Fibroblast of skin of scalp (primary cell): ENCODE measurements at regions not wholly inside any gene's neighbourhood (a gene's known extent, or its start where the extent isn't known, plus 50 kb on each side); places are given as distances from the start of the nearest gene placed in this dataset.

Source experiments
- DNase-seq: peaks from one replicate; pipeline ENCODE4 v3.0.0-alpha.2; 2013

- no peak for DNase-seq
Observed at GRCh38 chr13:69423844-69424243, 683.8 kb upstream of the ATXN8OS start.

GRCh38 chr13:69418319-69418718 is 689.3 kb upstream of the ATXN8OS start:
- DNase-seq = no peak

- DNase-seq = no peak
Observed at GRCh38 chr13:69410761-69411160, 696.9 kb upstream of the ATXN8OS start.

GRCh38 chr13:69391756-69392155 is 715.9 kb upstream of the ATXN8OS start:
- no peak for DNase-seq

GRCh38 chr13:69389899-69390298 is 717.7 kb upstream of the ATXN8OS start:
- peak; percentile 21 for DNase-seq

- DNase-seq = no peak
Observed at GRCh38 chr13:69373747-69374425, 733.7 kb upstream of the ATXN8OS start.

GRCh38 chr13:69363360-69363759 is 744.3 kb upstream of the ATXN8OS start:
- DNase-seq = no peak

GRCh38 chr13:69331245-69331644 is 776.4 kb upstream of the ATXN8OS start:
- DNase-seq = no peak

GRCh38 chr13:69324090-69324886 is 783.3 kb upstream of the ATXN8OS start:
- peak; percentile 27 for DNase-seq

- DNase-seq = peak; percentile 46
Observed at GRCh38 chr13:69319656-69320055, 788.0 kb upstream of the ATXN8OS start.

GRCh38 chr13:69315039-69315438 is 792.6 kb upstream of the ATXN8OS start:
- no peak for DNase-seq

GRCh38 chr13:69306766-69307165 is 800.9 kb upstream of the ATXN8OS start:
- no peak for DNase-seq

- no peak for DNase-seq
Observed at GRCh38 chr13:69300131-69300530, 807.5 kb upstream of the ATXN8OS start.

- DNase-seq = no peak
Observed at GRCh38 chr13:69296130-69296529, 811.5 kb upstream of the ATXN8OS start.

- no peak for DNase-seq
Observed at GRCh38 chr13:69292789-69293425, 814.7 kb upstream of the ATXN8OS start.

- no peak for DNase-seq
Observed at GRCh38 chr13:69291292-69291906, 816.2 kb upstream of the ATXN8OS start.

GRCh38 chr13:69288026-69288425 is 819.6 kb upstream of the ATXN8OS start:
- no peak for DNase-seq

GRCh38 chr13:69287050-69287698 is 820.5 kb upstream of the ATXN8OS start:
- DNase-seq = no peak

GRCh38 chr13:69283837-69284236 is 823.8 kb upstream of the ATXN8OS start:
- no peak for DNase-seq

- no peak for DNase-seq
Observed at GRCh38 chr13:69283301-69283700, 824.3 kb upstream of the ATXN8OS start.

GRCh38 chr13:69280399-69280798 is 827.2 kb upstream of the ATXN8OS start:
- DNase-seq = no peak

GRCh38 chr13:69279213-69279612 is 828.4 kb upstream of the ATXN8OS start:
- no peak for DNase-seq

- DNase-seq = no peak
Observed at GRCh38 chr13:69274231-69274630, 833.4 kb upstream of the ATXN8OS start.
